Activated CD4-positive, alpha-beta memory T cell treated with anti-CD3 and anti-CD28 coated beads for 36 hours (primary cell): ENCODE measurements at regions not wholly inside any gene's neighbourhood (a gene's known extent, or its start where the extent isn't known, plus 50 kb on each side); places are given as distances from the start of the nearest gene placed in this dataset.

Experiments
- CTCF ChIA-PET: fragments of 350-600 bp; sonication (Branson Sonifier 250); formaldehyde crosslinking; loops from one replicate; lab custom pipeline; 2021; ENCODE audit warnings: antibody characterized with exemption, inconsistent platforms; lab: Charles Lee
- POLR2A ChIA-PET: fragments of 350-600 bp; sonication (Branson Sonifier 250); formaldehyde crosslinking; loops from one replicate; lab custom pipeline; 2021; ENCODE audit warnings: antibody characterized with exemption; lab: Charles Lee
- DNase-seq: peaks from one replicate; pipeline ENCODE4 v3.0.0-alpha.2; 2020
- H3K27ac Mint-ChIP-seq: one replicate; pipeline ENCODE4 v1.8.0; 2021; ENCODE audit warnings: mixed read lengths
- H3K27me3 Mint-ChIP-seq: one replicate; pipeline ENCODE4 v1.8.0; 2021; ENCODE audit warnings: mixed read lengths
- H3K36me3 Mint-ChIP-seq: one replicate; pipeline ENCODE4 v1.8.0; 2021; ENCODE audit warnings: mixed read lengths
- H3K4me1 Mint-ChIP-seq: one replicate; pipeline ENCODE4 v1.8.0; 2021; ENCODE audit warnings: low read depth, mixed read lengths
- H3K4me3 Mint-ChIP-seq: one replicate; pipeline ENCODE4 v1.8.0; 2021; ENCODE audit warnings: mild to moderate bottlenecking, mixed read lengths
- H3K9me3 Mint-ChIP-seq: one replicate; pipeline ENCODE4 v1.8.0; 2021; ENCODE audit warnings: mixed read lengths
- intact Hi-C: fragments of 100-400 bp; cut with micrococcal nuclease; formaldehyde crosslinking; loops from one replicate; pipeline ENCODE4 v1.15.1; 2023

- no peaks in the 10 kb centered on the region for H3K4me1 Mint-ChIP-seq
- CTCF ChIA-PET = no interaction called here
- intact Hi-C loops = no loop called here
These were observed 389.1 kb downstream of the NYAP2 start for GRCh38 chr2:225788571-225789094.

GRCh38 chr2:225787497-225787896 is 388.0 kb downstream of the NYAP2 start:
- no peak for DNase-seq
- Mint-ChIP-seq H3K4me3 (no peak overlapping the region), H3K4me1 (no peaks in the 10 kb centered on the region), H3K27ac (no peak overlapping the region), H3K9me3 (no peaks in the 10 kb centered on the region), H3K36me3 (no peaks in the 10 kb centered on the region), H3K27me3 (no peaks in the 10 kb centered on the region)
- ChIA-PET POLR2A (no interaction called here), CTCF (no interaction called here)
- intact Hi-C loops = no loop called here

More at GRCh38 chr2:225788571-225789094, 389.1 kb downstream of the NYAP2 start:
- Mint-ChIP-seq H3K27ac (no peak overlapping the region), H3K27me3 (no peaks in the 10 kb centered on the region), H3K9me3 (no peaks in the 10 kb centered on the region), H3K36me3 (no peaks in the 10 kb centered on the region), H3K4me3 (no peak overlapping the region)
- POLR2A ChIA-PET = no interaction called here
- no peak for DNase-seq

GRCh38 chr2:225781991-225782390 is 382.5 kb downstream of the NYAP2 start:
- intact Hi-C loops = no loop called here
- Mint-ChIP-seq H3K4me1 (no peaks in the 10 kb centered on the region), H3K9me3 (no peaks in the 10 kb centered on the region), H3K27me3 (no peaks in the 10 kb centered on the region), H3K4me3 (no peak overlapping the region), H3K27ac (no peak overlapping the region), H3K36me3 (no peaks in the 10 kb centered on the region)
- ChIA-PET CTCF (no interaction called here), POLR2A (no interaction called here)
- DNase-seq = no peak

- Mint-ChIP-seq H3K4me1 (no peaks in the 10 kb centered on the region), H3K27me3 (no peaks in the 10 kb centered on the region), H3K4me3 (no peak overlapping the region), H3K27ac (no peak overlapping the region), H3K36me3 (no peaks in the 10 kb centered on the region), H3K9me3 (no peaks in the 10 kb centered on the region)
- intact Hi-C loops = no loop called here
- DNase-seq = no peak
- ChIA-PET CTCF (no interaction called here), POLR2A (no interaction called here)
These were observed 381.6 kb downstream of the NYAP2 start for GRCh38 chr2:225781145-225781544.

GRCh38 chr2:225779829-225780228 is 380.3 kb downstream of the NYAP2 start:
- intact Hi-C loops = no loop called here
- ChIA-PET POLR2A (no interaction called here), CTCF (no interaction called here)
- no peaks in the 10 kb centered on the region for H3K9me3 Mint-ChIP-seq
- no peak overlapping the region for H3K27ac Mint-ChIP-seq
- no peaks in the 10 kb centered on the region for H3K4me1 Mint-ChIP-seq
- no peak overlapping the region for H3K4me3 Mint-ChIP-seq
- H3K36me3 Mint-ChIP-seq = no peaks in the 10 kb centered on the region
- DNase-seq = no peak
- H3K27me3 Mint-ChIP-seq = no peaks in the 10 kb centered on the region

GRCh38 chr2:225773148-225773547 is 373.6 kb downstream of the NYAP2 start:
- H3K9me3 Mint-ChIP-seq = no peaks in the 10 kb centered on the region
- intact Hi-C loops = no loop called here
- no peaks in the 10 kb centered on the region for H3K36me3 Mint-ChIP-seq
- DNase-seq = no peak
- CTCF ChIA-PET = no interaction called here
- H3K4me1 Mint-ChIP-seq = no peaks in the 10 kb centered on the region
- no peaks in the 10 kb centered on the region for H3K27me3 Mint-ChIP-seq
- no peak overlapping the region for H3K27ac Mint-ChIP-seq
- H3K4me3 Mint-ChIP-seq = no peak overlapping the region
- POLR2A ChIA-PET = no interaction called here

- H3K36me3 Mint-ChIP-seq = no peaks in the 10 kb centered on the region
- no peak for DNase-seq
- ChIA-PET CTCF (no interaction called here), POLR2A (no interaction called here)
- intact Hi-C loops = no loop called here
- H3K27ac Mint-ChIP-seq = no peak overlapping the region
- no peaks in the 10 kb centered on the region for H3K9me3 Mint-ChIP-seq
- no peaks in the 10 kb centered on the region for H3K4me1 Mint-ChIP-seq
- H3K4me3 Mint-ChIP-seq = no peak overlapping the region
- H3K27me3 Mint-ChIP-seq = no peaks in the 10 kb centered on the region
These were observed 372.2 kb downstream of the NYAP2 start for GRCh38 chr2:225771701-225772100.

GRCh38 chr2:225768741-225769140 is 369.2 kb downstream of the NYAP2 start:
- H3K27me3 Mint-ChIP-seq = no peaks in the 10 kb centered on the region
- H3K4me1 Mint-ChIP-seq = no peaks in the 10 kb centered on the region
- intact Hi-C loops = no loop called here

GRCh38 chr2:225766431-225766830 is 366.9 kb downstream of the NYAP2 start:
- no peak overlapping the region for H3K4me3 Mint-ChIP-seq
- POLR2A ChIA-PET = no interaction called here
- intact Hi-C loops = no loop called here
- no peaks in the 10 kb centered on the region for H3K9me3 Mint-ChIP-seq
- H3K4me1 Mint-ChIP-seq = no peaks in the 10 kb centered on the region
- H3K36me3 Mint-ChIP-seq = no peaks in the 10 kb centered on the region
- H3K27ac Mint-ChIP-seq = no peak overlapping the region
- no peak for DNase-seq
- H3K27me3 Mint-ChIP-seq = no peaks in the 10 kb centered on the region
- CTCF ChIA-PET = no interaction called here

More at GRCh38 chr2:225768741-225769140, 369.2 kb downstream of the NYAP2 start:
- DNase-seq = no peak
- Mint-ChIP-seq H3K36me3 (no peaks in the 10 kb centered on the region), H3K9me3 (no peaks in the 10 kb centered on the region), H3K4me3 (no peak overlapping the region), H3K27ac (no peak overlapping the region)
- ChIA-PET POLR2A (no interaction called here), CTCF (interaction anchor here (0.6 kb wide), 1 partner anchor 1035 kb away, joined by 3 read pairs; no protein-coding TSS in a partner anchor)

GRCh38 chr2:225765820-225766219 is 366.3 kb downstream of the NYAP2 start:
- Mint-ChIP-seq H3K36me3 (no peaks in the 10 kb centered on the region), H3K4me1 (no peaks in the 10 kb centered on the region), H3K9me3 (no peaks in the 10 kb centered on the region), H3K27me3 (no peaks in the 10 kb centered on the region), H3K27ac (no peak overlapping the region), H3K4me3 (no peak overlapping the region)
- DNase-seq = no peak
- CTCF ChIA-PET = no interaction called here
- intact Hi-C loops = no loop called here
- POLR2A ChIA-PET = no interaction called here

- ChIA-PET POLR2A (no interaction called here), CTCF (no interaction called here)
- Mint-ChIP-seq H3K27ac (no peak overlapping the region), H3K27me3 (no peaks in the 10 kb centered on the region), H3K9me3 (no peaks in the 10 kb centered on the region), H3K4me1 (no peaks in the 10 kb centered on the region), H3K4me3 (no peak overlapping the region), H3K36me3 (no peaks in the 10 kb centered on the region)
- intact Hi-C loops = no loop called here
- no peak for DNase-seq
These were observed 364.8 kb downstream of the NYAP2 start for GRCh38 chr2:225764346-225764745.

- CTCF ChIA-PET = no interaction called here
- H3K4me3 Mint-ChIP-seq = no peak overlapping the region
- intact Hi-C loops = no loop called here
These were observed 364.2 kb downstream of the NYAP2 start for GRCh38 chr2:225763711-225764110.

GRCh38 chr2:225761396-225761795 is 361.9 kb downstream of the NYAP2 start:
- H3K9me3 Mint-ChIP-seq = no peaks in the 10 kb centered on the region
- no peaks in the 10 kb centered on the region for H3K4me1 Mint-ChIP-seq
- POLR2A ChIA-PET = no interaction called here
- H3K27ac Mint-ChIP-seq = no peak overlapping the region
- H3K4me3 Mint-ChIP-seq = no peak overlapping the region
- intact Hi-C loops = no loop called here
- no peaks in the 10 kb centered on the region for H3K36me3 Mint-ChIP-seq
- no peak for DNase-seq
- H3K27me3 Mint-ChIP-seq = no peaks in the 10 kb centered on the region
- CTCF ChIA-PET = no interaction called here

More at GRCh38 chr2:225763711-225764110, 364.2 kb downstream of the NYAP2 start:
- POLR2A ChIA-PET = no interaction called here
- Mint-ChIP-seq H3K9me3 (no peaks in the 10 kb centered on the region), H3K4me1 (no peaks in the 10 kb centered on the region), H3K27me3 (no peaks in the 10 kb centered on the region), H3K36me3 (no peaks in the 10 kb centered on the region), H3K27ac (no peak overlapping the region)
- DNase-seq = no peak
